Prostate gland (tissue), 2 donors: ENCODE measurements at regions not wholly inside any gene's neighbourhood (a gene's known extent, or its start where the extent isn't known, plus 50 kb on each side); places are given as distances from the start of the nearest gene placed in this dataset.

Source experiments
- POLR2AphosphoS5 ChIP-seq: sonication (generic); formaldehyde crosslinking; IDR thresholded peaks from one replicate; pipeline ENCODE4 v1.6.1; 2017; ENCODE audit warnings: antibody characterized with exemption
- TF ChIP-seq, protein P1 (sequence below), 4 experiments: fragments of 200-600 bp in 2 of 4; fragments of 450-650 bp in 2 of 4; sonication (generic) in 2 of 4; IDR thresholded peaks; 1 replicate in 3 of 4; 2 replicates in 1 of 4; pipeline ENCODE4 v1.5.1; 2016 to 2019; ENCODE audit warnings: antibody characterized with exemption in 4 of 4, mild to moderate bottlenecking in 2 of 4, moderate library complexity in 2 of 4

DNA sequence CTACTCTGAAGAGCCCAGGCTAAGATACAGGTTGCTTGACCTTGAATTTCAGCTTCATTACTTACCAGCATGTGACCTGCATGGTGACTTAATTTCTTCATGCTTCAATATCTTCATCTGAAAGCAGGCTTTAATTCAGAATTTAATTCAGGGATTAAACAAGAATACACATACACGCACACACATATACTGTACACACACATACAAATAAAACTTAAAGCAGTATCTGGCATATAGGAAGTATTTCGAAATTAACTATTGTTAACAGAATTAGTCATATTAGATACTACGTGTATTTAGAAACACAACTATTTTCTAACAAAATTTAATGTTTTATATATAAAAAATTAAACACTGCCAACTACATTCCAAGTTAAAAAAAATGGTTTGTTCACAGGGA, 640.3 kb downstream of the SLC6A15 start:
- TF ChIP-seq, protein P1, sequence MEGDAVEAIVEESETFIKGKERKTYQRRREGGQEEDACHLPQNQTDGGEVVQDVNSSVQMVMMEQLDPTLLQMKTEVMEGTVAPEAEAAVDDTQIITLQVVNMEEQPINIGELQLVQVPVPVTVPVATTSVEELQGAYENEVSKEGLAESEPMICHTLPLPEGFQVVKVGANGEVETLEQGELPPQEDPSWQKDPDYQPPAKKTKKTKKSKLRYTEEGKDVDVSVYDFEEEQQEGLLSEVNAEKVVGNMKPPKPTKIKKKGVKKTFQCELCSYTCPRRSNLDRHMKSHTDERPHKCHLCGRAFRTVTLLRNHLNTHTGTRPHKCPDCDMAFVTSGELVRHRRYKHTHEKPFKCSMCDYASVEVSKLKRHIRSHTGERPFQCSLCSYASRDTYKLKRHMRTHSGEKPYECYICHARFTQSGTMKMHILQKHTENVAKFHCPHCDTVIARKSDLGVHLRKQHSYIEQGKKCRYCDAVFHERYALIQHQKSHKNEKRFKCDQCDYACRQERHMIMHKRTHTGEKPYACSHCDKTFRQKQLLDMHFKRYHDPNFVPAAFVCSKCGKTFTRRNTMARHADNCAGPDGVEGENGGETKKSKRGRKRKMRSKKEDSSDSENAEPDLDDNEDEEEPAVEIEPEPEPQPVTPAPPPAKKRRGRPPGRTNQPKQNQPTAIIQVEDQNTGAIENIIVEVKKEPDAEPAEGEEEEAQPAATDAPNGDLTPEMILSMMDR (IDR thresholded peaks at IDR 0.05) = no peak
- no peak for TF ChIP-seq POLR2AphosphoS5
